Activated CD4-positive, alpha-beta memory T cell treated with anti-CD3 and anti-CD28 coated beads for 36 hours (primary cell): ENCODE measurements at regions not wholly inside any gene's neighbourhood (a gene's known extent, or its start where the extent isn't known, plus 50 kb on each side); places are given as distances from the start of the nearest gene placed in this dataset.
A peak's percentile ranks its signal among the peaks of the same experiment; 100 is the strongest.

Experiments used
- CTCF ChIA-PET: fragments of 350-600 bp; sonication (Branson Sonifier 250); formaldehyde crosslinking; loops from one replicate; lab custom pipeline; 2021; ENCODE audit warnings: antibody characterized with exemption, inconsistent platforms; lab: Charles Lee
- POLR2A ChIA-PET: fragments of 350-600 bp; sonication (Branson Sonifier 250); formaldehyde crosslinking; loops from one replicate; lab custom pipeline; 2021; ENCODE audit warnings: antibody characterized with exemption; lab: Charles Lee
- DNase-seq: peaks from one replicate; pipeline ENCODE4 v3.0.0-alpha.2; 2020
- H3K27ac Mint-ChIP-seq: one replicate; pipeline ENCODE4 v1.8.0; 2021; ENCODE audit warnings: mixed read lengths
- H3K27me3 Mint-ChIP-seq: one replicate; pipeline ENCODE4 v1.8.0; 2021; ENCODE audit warnings: mixed read lengths
- H3K36me3 Mint-ChIP-seq: one replicate; pipeline ENCODE4 v1.8.0; 2021; ENCODE audit warnings: mixed read lengths
- H3K4me1 Mint-ChIP-seq: one replicate; pipeline ENCODE4 v1.8.0; 2021; ENCODE audit warnings: low read depth, mixed read lengths
- H3K4me3 Mint-ChIP-seq: one replicate; pipeline ENCODE4 v1.8.0; 2021; ENCODE audit warnings: mild to moderate bottlenecking, mixed read lengths
- H3K9me3 Mint-ChIP-seq: one replicate; pipeline ENCODE4 v1.8.0; 2021; ENCODE audit warnings: mixed read lengths
- intact Hi-C: fragments of 100-400 bp; cut with micrococcal nuclease; formaldehyde crosslinking; loops from one replicate; pipeline ENCODE4 v1.15.1; 2023

- Mint-ChIP-seq H3K4me3 (no peak overlapping the region), H3K4me1 (no peaks in the 10 kb centered on the region), H3K27ac (no peak overlapping the region), H3K36me3 (no peaks in the 10 kb centered on the region), H3K9me3 (no peaks in the 10 kb centered on the region), H3K27me3 (peaks cover 32% of the 10 kb centered on the region)
- intact Hi-C loops, result no loop called here
- CTCF ChIA-PET, result interaction anchor here (0.7 kb wide), 1 partner anchor 17 kb away, joined by 6 read pairs; no protein-coding TSS in a partner anchor
- POLR2A ChIA-PET, result no interaction called here
- no peak for DNase-seq
Observed at GRCh38 chr1:36711480-36711879, 228.8 kb upstream of the CSF3R start.

DNA sequence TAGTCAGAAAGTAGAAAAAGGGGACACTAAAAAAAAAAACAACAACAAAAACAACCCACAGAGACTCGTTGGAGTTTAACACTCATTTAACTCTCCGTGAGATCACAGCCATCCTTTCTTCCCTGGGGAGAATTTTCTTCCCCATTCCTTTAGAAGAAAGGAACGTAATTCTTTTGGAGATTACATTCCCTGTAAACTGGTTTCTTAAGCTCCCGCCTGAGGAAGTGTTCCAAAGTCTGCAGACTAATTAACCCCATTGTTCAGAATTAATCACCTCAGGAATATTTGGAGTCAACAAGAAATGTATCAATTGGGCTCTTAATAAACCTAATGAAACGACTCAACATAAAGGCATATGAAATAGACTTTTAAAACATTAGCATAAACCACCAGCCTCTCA, 228.2 kb upstream of the CSF3R start:
- Mint-ChIP-seq H3K36me3 (no peaks in the 10 kb centered on the region), H3K27ac (no peak overlapping the region), H3K9me3 (no peaks in the 10 kb centered on the region), H3K4me3 (no peak overlapping the region), H3K4me1 (no peaks in the 10 kb centered on the region), H3K27me3 (peaks cover 34% of the 10 kb centered on the region)
- intact Hi-C loops, result no loop called here
- ChIA-PET POLR2A (no interaction called here), CTCF (interaction anchor here (0.7 kb wide), 1 partner anchor 17 kb away, joined by 6 read pairs; no protein-coding TSS in a partner anchor)
- DNase-seq, result no peak

DNA sequence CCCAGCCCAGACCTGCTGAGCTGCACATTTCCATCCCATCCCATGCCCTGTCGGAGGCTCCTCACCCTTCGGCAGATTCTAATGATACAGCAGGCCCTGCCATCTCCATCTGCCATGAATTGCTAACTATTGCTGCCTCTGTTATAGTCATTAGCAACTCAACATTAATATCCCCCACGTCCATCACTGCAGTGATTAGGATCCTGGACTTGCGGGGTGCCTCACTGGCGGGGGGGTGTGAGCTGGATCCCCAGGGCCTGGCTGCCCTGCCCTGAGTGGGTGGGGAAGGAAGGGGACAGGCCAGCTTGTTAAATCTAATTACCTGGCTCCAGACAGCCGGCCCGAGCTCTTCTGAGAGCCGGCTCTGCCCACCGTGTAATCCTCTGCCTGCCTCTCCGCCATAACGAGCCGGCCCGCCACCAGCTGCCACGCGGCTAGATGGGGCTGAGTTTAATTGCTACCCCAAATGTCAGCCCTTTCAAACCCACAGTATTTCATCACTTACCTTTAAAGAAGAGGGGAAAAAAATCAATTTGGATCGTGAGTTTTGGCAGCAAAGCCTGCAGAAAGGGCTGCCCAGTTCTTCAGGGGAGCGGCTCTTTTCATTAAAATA, 227.3 kb upstream of the CSF3R start:
- no peak for DNase-seq
- intact Hi-C loops, result no loop called here
- H3K9me3 Mint-ChIP-seq, result no peaks in the 10 kb centered on the region
- ChIA-PET CTCF (interaction anchor here (0.6 to 0.7 kb wide), 2 partner anchors 31 to 75 kb away, joined by 3 read pairs; no protein-coding TSS in a partner anchor), POLR2A (no interaction called here)
- no peaks in the 10 kb centered on the region for H3K36me3 Mint-ChIP-seq
- H3K4me3 Mint-ChIP-seq, result no peak overlapping the region
- peaks cover 32% of the 10 kb centered on the region for H3K27me3 Mint-ChIP-seq
- H3K4me1 Mint-ChIP-seq, result no peaks in the 10 kb centered on the region
- H3K27ac Mint-ChIP-seq, result no peak overlapping the region

GRCh38 chr1:36708587-36708986, 225.9 kb upstream of the CSF3R start:
- H3K4me3 Mint-ChIP-seq, result no peak overlapping the region
- H3K27ac Mint-ChIP-seq, result no peak overlapping the region
- intact Hi-C loops, result no loop called here
- H3K4me1 Mint-ChIP-seq, result peaks cover 3% of the 10 kb centered on the region
- ChIA-PET CTCF (no interaction called here), POLR2A (no interaction called here)
- H3K36me3 Mint-ChIP-seq, result no peaks in the 10 kb centered on the region
- H3K27me3 Mint-ChIP-seq, result peaks cover 38% of the 10 kb centered on the region
- H3K9me3 Mint-ChIP-seq, result no peaks in the 10 kb centered on the region
- DNase-seq, result no peak

DNA sequence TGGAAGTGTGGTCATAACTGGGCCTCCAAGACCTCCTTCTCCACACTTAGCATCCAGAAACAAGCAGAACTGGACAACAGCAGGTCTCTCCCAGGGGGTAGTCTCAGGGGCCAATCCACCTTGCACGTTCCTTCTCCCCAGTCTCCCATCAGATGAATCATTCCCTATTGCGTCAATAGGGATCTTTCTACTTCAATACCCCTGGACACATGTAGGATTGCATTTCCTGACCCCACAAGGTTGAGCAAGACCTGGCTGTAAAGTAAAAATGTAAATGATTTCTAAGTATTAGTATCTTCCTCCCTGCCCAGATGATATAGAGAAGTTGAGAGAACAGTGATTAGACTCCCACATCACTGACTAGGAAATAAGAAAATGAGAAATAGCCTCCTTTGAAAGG, 224.5 kb upstream of the CSF3R start:
- no peak for DNase-seq
- ChIA-PET CTCF (no interaction called here), POLR2A (no interaction called here)
- Mint-ChIP-seq H3K27ac (no peak overlapping the region), H3K4me3 (no peak overlapping the region), H3K36me3 (no peaks in the 10 kb centered on the region), H3K27me3 (peaks cover 33% of the 10 kb centered on the region), H3K9me3 (no peaks in the 10 kb centered on the region), H3K4me1 (peaks cover 4% of the 10 kb centered on the region)
- intact Hi-C loops, result no loop called here

DNA sequence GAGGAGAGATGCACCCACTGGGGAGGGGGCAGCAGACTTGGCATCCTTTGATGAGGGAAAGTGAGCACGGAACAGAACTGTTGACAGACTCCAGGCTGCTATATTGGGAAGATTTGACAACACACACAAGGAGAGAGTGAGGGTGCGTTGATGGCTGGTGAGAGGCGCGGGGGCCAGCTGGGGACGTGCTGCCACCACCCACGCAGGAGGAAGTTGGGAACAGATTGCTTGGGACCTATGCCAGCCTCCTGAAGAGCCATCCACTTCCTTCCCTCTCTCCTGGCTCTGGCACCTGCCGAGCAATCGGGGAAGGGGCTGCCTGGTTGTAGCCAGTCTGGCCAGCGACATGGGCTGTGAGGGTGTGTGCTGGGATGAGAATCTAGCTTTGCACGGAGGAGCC, 223.7 kb upstream of the CSF3R start:
- ChIA-PET POLR2A (no interaction called here), CTCF (no interaction called here)

DNA sequence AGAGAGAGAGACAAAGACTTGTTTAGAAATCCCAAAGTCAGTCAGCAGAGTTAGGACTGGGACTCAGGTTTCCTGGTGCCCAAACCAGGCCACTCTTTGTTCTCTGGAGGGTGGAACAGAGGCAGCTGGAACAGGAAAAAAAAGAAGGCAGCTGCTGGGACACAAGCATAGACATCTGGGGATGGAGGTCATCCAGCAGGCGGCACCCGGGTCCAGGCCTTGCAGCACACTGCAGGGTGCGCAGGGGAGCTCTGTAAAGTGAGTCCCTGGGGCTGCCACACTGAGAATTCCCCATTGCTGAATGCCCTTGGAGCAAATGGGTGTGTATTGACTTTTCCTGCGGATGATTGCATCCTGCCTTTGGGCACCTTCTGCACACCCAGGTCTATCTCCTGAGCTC, 222.9 kb upstream of the CSF3R start:
- CTCF ChIA-PET, result no interaction called here

More for the DNA sequence above, 223.7 kb upstream of the CSF3R start:
- DNase-seq, result no peak
- Mint-ChIP-seq H3K36me3 (no peaks in the 10 kb centered on the region), H3K27me3 (peaks cover 29% of the 10 kb centered on the region), H3K4me1 (peaks cover 4% of the 10 kb centered on the region), H3K27ac (no peak overlapping the region), H3K4me3 (no peak overlapping the region), H3K9me3 (no peaks in the 10 kb centered on the region)
- intact Hi-C loops, result no loop called here

GRCh38 chr1:36703526-36704208, 221.0 kb upstream of the CSF3R start:
- intact Hi-C loops, result loop anchor here (5.0 kb wide), 1 partner anchor 729 kb away; no protein-coding TSS in a partner anchor
- peaks cover 4% of the 10 kb centered on the region for H3K4me1 Mint-ChIP-seq
- peaks cover 17% of the 10 kb centered on the region for H3K27me3 Mint-ChIP-seq
- ChIA-PET POLR2A (no interaction called here), CTCF (interaction anchor here (0.6 kb wide), 1 partner anchor 732 kb away, joined by 4 read pairs; no protein-coding TSS in a partner anchor)
- no peaks in the 10 kb centered on the region for H3K36me3 Mint-ChIP-seq
- peak; percentile 81 for DNase-seq
- no peak overlapping the region for H3K4me3 Mint-ChIP-seq
- no peaks in the 10 kb centered on the region for H3K9me3 Mint-ChIP-seq
- H3K27ac Mint-ChIP-seq, result no peak overlapping the region

More for the DNA sequence above, 222.9 kb upstream of the CSF3R start:
- peaks cover 4% of the 10 kb centered on the region for H3K4me1 Mint-ChIP-seq
- DNase-seq, result no peak
- no peak overlapping the region for H3K27ac Mint-ChIP-seq
- no peak overlapping the region for H3K4me3 Mint-ChIP-seq
- H3K27me3 Mint-ChIP-seq, result peaks cover 24% of the 10 kb centered on the region
- POLR2A ChIA-PET, result no interaction called here
- H3K9me3 Mint-ChIP-seq, result no peaks in the 10 kb centered on the region
- intact Hi-C loops, result no loop called here
- no peaks in the 10 kb centered on the region for H3K36me3 Mint-ChIP-seq

DNA sequence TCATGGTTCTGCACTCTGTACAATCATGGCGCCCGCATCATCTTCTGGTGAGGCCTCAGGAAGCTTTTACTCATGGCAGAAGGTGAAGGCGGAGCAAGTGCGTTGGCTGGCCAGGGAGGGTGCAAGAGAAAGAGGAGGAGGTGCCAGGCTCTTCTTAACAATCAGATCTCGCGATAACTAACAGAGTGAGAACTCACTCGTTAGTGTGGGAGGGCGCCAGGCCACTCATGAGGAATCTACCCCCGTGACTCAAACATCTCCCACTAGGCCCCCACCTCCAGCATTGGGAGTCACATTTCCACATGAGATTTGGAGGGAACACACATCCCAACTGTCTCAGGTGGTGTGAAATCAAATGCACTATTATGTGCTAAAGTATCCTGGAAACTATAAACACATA, 220.2 kb upstream of the CSF3R start:
- H3K27ac Mint-ChIP-seq, result no peak overlapping the region
- DNase-seq, result no peak
- no peaks in the 10 kb centered on the region for H3K36me3 Mint-ChIP-seq
- ChIA-PET POLR2A (no interaction called here), CTCF (no interaction called here)
- peaks cover 4% of the 10 kb centered on the region for H3K4me1 Mint-ChIP-seq
- peaks cover 13% of the 10 kb centered on the region for H3K27me3 Mint-ChIP-seq
- no peak overlapping the region for H3K4me3 Mint-ChIP-seq
- intact Hi-C loops, result loop anchor here (5.0 kb wide), 1 partner anchor 729 kb away; no protein-coding TSS in a partner anchor
- H3K9me3 Mint-ChIP-seq, result no peaks in the 10 kb centered on the region

- intact Hi-C loops, result no loop called here
- Mint-ChIP-seq H3K4me1 (peaks cover 4% of the 10 kb centered on the region), H3K27me3 (peaks cover 10% of the 10 kb centered on the region), H3K27ac (no peak overlapping the region), H3K9me3 (no peaks in the 10 kb centered on the region), H3K36me3 (no peaks in the 10 kb centered on the region), H3K4me3 (no peak overlapping the region)
- ChIA-PET CTCF (interaction anchor here (0.6 to 1.1 kb wide), 2 partner anchors 90 to 556 kb away, joined by 3 to 4 read pairs; no protein-coding TSS in a partner anchor), POLR2A (no interaction called here)
- DNase-seq, result no peak
Observed at GRCh38 chr1:36699113-36699911, 216.6 kb upstream of the CSF3R start.

DNA sequence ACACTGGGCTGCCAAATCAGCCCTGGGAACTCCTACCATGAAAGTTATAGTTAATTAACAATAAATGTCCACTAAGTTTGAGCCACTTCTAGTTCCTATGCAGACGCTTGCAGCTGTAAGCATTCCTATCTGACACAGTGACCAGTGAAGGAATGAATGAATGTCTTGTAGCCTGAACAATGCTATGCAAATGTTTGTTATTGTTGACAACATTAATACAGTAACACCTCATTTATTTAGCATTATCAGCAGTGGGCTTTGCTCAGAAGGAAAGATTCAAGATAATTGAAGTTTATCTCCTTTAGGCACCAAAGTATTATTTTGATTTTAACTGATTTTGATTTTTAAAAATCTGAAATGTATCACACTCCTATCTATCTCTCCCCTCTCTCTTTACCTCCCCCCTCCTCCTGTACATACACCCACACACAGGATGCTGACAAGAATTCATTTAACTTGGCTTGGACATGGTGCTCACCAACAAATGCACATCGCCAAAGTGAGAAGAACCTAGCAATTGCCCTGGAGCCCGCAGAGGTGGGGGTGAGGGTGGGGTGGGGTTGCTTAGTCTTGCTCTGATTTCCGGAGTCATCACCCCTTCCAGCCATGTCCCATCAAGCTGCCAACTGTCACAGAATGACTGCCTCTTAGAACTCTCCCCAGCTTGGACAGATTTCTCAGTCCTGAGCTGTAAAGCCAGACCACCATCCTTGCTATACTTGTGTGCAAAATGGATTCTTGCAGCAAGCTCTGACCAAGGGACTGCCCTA, 215.3 kb upstream of the CSF3R start:
- POLR2A ChIA-PET, result no interaction called here
- CTCF ChIA-PET, result no interaction called here
- no peak overlapping the region for H3K27ac Mint-ChIP-seq

More for the DNA sequence above, 215.3 kb upstream of the CSF3R start:
- no peak for DNase-seq
- Mint-ChIP-seq H3K27me3 (peaks cover 11% of the 10 kb centered on the region), H3K4me3 (no peak overlapping the region), H3K36me3 (no peaks in the 10 kb centered on the region), H3K9me3 (no peaks in the 10 kb centered on the region), H3K4me1 (no peaks in the 10 kb centered on the region)
- intact Hi-C loops, result no loop called here
